ENCODE measurements at regions not wholly inside any gene's neighbourhood (a gene's known extent, or its start where the extent isn't known, plus 50 kb on each side); places are given as distances from the start of the nearest gene placed in this dataset.

- TF ChIP-seq CTCF (IDR thresholded peaks at IDR 0.05), result no peak
- no peak for TF ChIP-seq POLR2A (IDR thresholded peaks at IDR 0.05)
- TF ChIP-seq POLR2AphosphoS5 (IDR thresholded peaks at IDR 0.05), result peak in 1 of 4 donors; percentile 11
- TF ChIP-seq EP300 (IDR thresholded peaks at IDR 0.05), result no peak
Measured at GRCh38 chr6:6713657-6714056, 125.1 kb downstream of the LY86 start.
